ENCODE measurements at regions not wholly inside any gene's neighbourhood (a gene's known extent, or its start where the extent isn't known, plus 50 kb on each side); places are given as distances from the start of the nearest gene placed in this dataset.

GRCh38 chr5:56561455-56561854 lies 253.9 kb upstream of the MAP3K1 start:
- Histone ChIP-seq H3K79me2 (ENCODE audit: insufficient read depth, low read length) (no peaks in the 10 kb centered on the region), H3K27me3 (ENCODE audit: insufficient read depth, low read length, poor library complexity, severe bottlenecking) (no peaks in the 10 kb centered on the region), H3K9me3 (ENCODE audit: insufficient read depth, low read depth, low read length) (no peaks in the 10 kb centered on the region), H3K9ac (ENCODE audit: low read depth, low read length, poor library complexity, severe bottlenecking) (no peak overlapping the region), H3K4me3 (ENCODE audit: low read length, poor library complexity, severe bottlenecking) (no peak overlapping the region), H3K4me2 (ENCODE audit: low read depth, low read length, poor library complexity, severe bottlenecking) (no peak overlapping the region), H4K20me1 (ENCODE audit: insufficient read depth, low read length, poor library complexity, severe bottlenecking) (no peaks in the 10 kb centered on the region), H3F3A (ENCODE audit: low read depth) (no peaks in the 10 kb centered on the region), H3K4me1 (ENCODE audit: insufficient read depth, low read length, poor library complexity, severe bottlenecking) (no peaks in the 10 kb centered on the region), H3K36me3 (ENCODE audit: insufficient read depth, low read length) (no peaks in the 10 kb centered on the region), H3K9me2 (replicated peaks; ENCODE audit: low read depth, low read length) (no peaks in the 10 kb centered on the region), H2AFZ (ENCODE audit: low read length) (no peak overlapping the region)
- TF ChIP-seq EZH2phosphoT487 (IDR thresholded peaks at IDR 0.05; ENCODE audit: borderline replicate concordance) = no peak
- no peak for TF ChIP-seq CTCF (conservative IDR thresholded peaks at IDR 0.05; ENCODE audit: low read length)

- no peak overlapping the region for H3K9ac ChIP-seq (ENCODE audit: low read depth, low read length, poor library complexity, severe bottlenecking)
- H3K9me2 ChIP-seq (replicated peaks; ENCODE audit: low read depth, low read length) = no peaks in the 10 kb centered on the region
- H3K4me1 ChIP-seq (ENCODE audit: insufficient read depth, low read length, poor library complexity, severe bottlenecking) = no peaks in the 10 kb centered on the region
- no peaks in the 10 kb centered on the region for H3K36me3 ChIP-seq (ENCODE audit: insufficient read depth, low read length)
- H3K79me2 ChIP-seq (ENCODE audit: insufficient read depth, low read length) = no peaks in the 10 kb centered on the region
- H3K4me2 ChIP-seq (ENCODE audit: low read depth, low read length, poor library complexity, severe bottlenecking) = no peak overlapping the region
- TF ChIP-seq EZH2phosphoT487 (IDR thresholded peaks at IDR 0.05; ENCODE audit: borderline replicate concordance) = no peak
- TF ChIP-seq CTCF (conservative IDR thresholded peaks at IDR 0.05; ENCODE audit: low read length) = no peak
- H3F3A ChIP-seq (ENCODE audit: low read depth) = no peaks in the 10 kb centered on the region
- no peaks in the 10 kb centered on the region for H3K9me3 ChIP-seq (ENCODE audit: insufficient read depth, low read depth, low read length)
- H4K20me1 ChIP-seq (ENCODE audit: insufficient read depth, low read length, poor library complexity, severe bottlenecking) = no peaks in the 10 kb centered on the region
- no peak overlapping the region for H2AFZ ChIP-seq (ENCODE audit: low read length)
- H3K27me3 ChIP-seq (ENCODE audit: insufficient read depth, low read length, poor library complexity, severe bottlenecking) = no peaks in the 10 kb centered on the region
- H3K4me3 ChIP-seq (ENCODE audit: low read length, poor library complexity, severe bottlenecking) = no peak overlapping the region
These were observed 257.1 kb upstream of the MAP3K1 start for GRCh38 chr5:56558131-56558745.

GRCh38 chr5:56557198-56557597 lies 258.2 kb upstream of the MAP3K1 start:
- no peak for TF ChIP-seq CTCF (conservative IDR thresholded peaks at IDR 0.05; ENCODE audit: low read length)
- no peak for TF ChIP-seq EZH2phosphoT487 (IDR thresholded peaks at IDR 0.05; ENCODE audit: borderline replicate concordance)
- H3K4me1 ChIP-seq (ENCODE audit: insufficient read depth, low read length, poor library complexity, severe bottlenecking) = no peaks in the 10 kb centered on the region
- H3K27me3 ChIP-seq (ENCODE audit: insufficient read depth, low read length, poor library complexity, severe bottlenecking) = no peaks in the 10 kb centered on the region
- no peak overlapping the region for H3K4me3 ChIP-seq (ENCODE audit: low read length, poor library complexity, severe bottlenecking)
- H3K9ac ChIP-seq (ENCODE audit: low read depth, low read length, poor library complexity, severe bottlenecking) = no peak overlapping the region
- no peaks in the 10 kb centered on the region for H4K20me1 ChIP-seq (ENCODE audit: insufficient read depth, low read length, poor library complexity, severe bottlenecking)
- no peaks in the 10 kb centered on the region for H3K9me2 ChIP-seq (replicated peaks; ENCODE audit: low read depth, low read length)
- no peaks in the 10 kb centered on the region for H3K79me2 ChIP-seq (ENCODE audit: insufficient read depth, low read length)
- H3K4me2 ChIP-seq (ENCODE audit: low read depth, low read length, poor library complexity, severe bottlenecking) = no peak overlapping the region
- H3F3A ChIP-seq (ENCODE audit: low read depth) = no peaks in the 10 kb centered on the region
- no peaks in the 10 kb centered on the region for H3K9me3 ChIP-seq (ENCODE audit: insufficient read depth, low read depth, low read length)
- H2AFZ ChIP-seq (ENCODE audit: low read length) = no peak overlapping the region
- H3K36me3 ChIP-seq (ENCODE audit: insufficient read depth, low read length) = no peaks in the 10 kb centered on the region

Measured in Loucy (cell line).